HL-60 (cell line): ENCODE measurements at regions not wholly inside any gene's neighbourhood (a gene's known extent, or its start where the extent isn't known, plus 50 kb on each side); places are given as distances from the start of the nearest gene placed in this dataset.

ENCODE experiments used
- DNase-seq, 2 experiments: peaks; one replicate each; pipeline ENCODE4 v3.0.0-alpha.2; 2010 to 2020; ENCODE audit warnings: low read depth in 1 of 2, low spot score in 1 of 2
- H3K27ac ChIP-seq: fragments of 250-450 bp; sonication (Bioruptor Pico); replicated peaks from 2 replicates; pipeline ENCODE4 v1.5.1; 2020; ENCODE audit warnings: mild to moderate bottlenecking, moderate library complexity
- H3K27me3 ChIP-seq: fragments of 250-450 bp; sonication (Bioruptor Pico); 2 replicates; pipeline ENCODE4 v1.5.1; 2021; ENCODE audit warnings: mild to moderate bottlenecking, moderate library complexity; ENCODE audit not compliant: insufficient read depth, poor library complexity, severe bottlenecking
- H3K4me3 ChIP-seq: replicated peaks from 2 replicates; pipeline ENCODE4 v1.5.1; 2011; ENCODE audit warnings: mild to moderate bottlenecking, control low read depth, low read length; ENCODE audit not compliant: insufficient read depth
- CTCF ChIP-seq: IDR thresholded peaks from one replicate; pipeline ENCODE4 v1.5.1; 2011; ENCODE audit warnings: low read length, control low read depth, inconsistent platforms; ENCODE audit not compliant: insufficient read depth
- GABPA ChIP-seq: IDR thresholded peaks from 2 replicates; pipeline ENCODE4 v1.6.1; 2012; ENCODE audit warnings: low read depth
- POLR2AphosphoS5 ChIP-seq: IDR thresholded peaks from 2 replicates; pipeline ENCODE4 v1.6.1; 2012; ENCODE audit warnings: low read depth
- SPI1 ChIP-seq: IDR thresholded peaks from 2 replicates; pipeline ENCODE4 v1.6.1; 2012; ENCODE audit warnings: low read depth, mild to moderate bottlenecking, borderline replicate concordance
- TF ChIP-seq, protein P1 (sequence below): IDR thresholded peaks from 2 replicates; pipeline ENCODE4 v1.6.1; 2012; ENCODE audit warnings: low read depth; ENCODE audit not compliant: insufficient replicate concordance

- no peak for TF ChIP-seq GABPA
- no peaks in the 10 kb centered on the region for H3K27me3 ChIP-seq
Observed at GRCh38 chr7:118052336-118052735, 131.6 kb upstream of the LSM8 start.

DNA sequence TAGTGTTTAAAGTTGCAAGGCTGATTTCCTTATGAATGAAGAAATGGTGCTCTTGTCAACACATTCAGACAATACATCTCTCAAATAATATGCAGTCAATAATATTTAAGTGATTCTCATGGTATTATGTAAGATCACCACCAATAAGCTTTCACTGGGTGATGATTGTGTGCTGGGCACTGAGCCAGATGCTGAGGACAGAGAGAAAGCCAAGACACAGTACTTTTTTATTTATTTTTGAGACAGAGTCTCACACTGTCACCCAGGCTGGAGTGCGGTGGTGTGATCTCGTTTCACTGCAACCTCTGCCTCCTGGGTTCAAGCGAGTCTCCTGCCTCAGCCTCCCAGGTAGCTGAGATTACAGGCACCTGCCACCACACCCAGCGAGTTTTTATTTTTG lies 130.6 kb upstream of the LSM8 start:
- TF ChIP-seq, protein P1, sequence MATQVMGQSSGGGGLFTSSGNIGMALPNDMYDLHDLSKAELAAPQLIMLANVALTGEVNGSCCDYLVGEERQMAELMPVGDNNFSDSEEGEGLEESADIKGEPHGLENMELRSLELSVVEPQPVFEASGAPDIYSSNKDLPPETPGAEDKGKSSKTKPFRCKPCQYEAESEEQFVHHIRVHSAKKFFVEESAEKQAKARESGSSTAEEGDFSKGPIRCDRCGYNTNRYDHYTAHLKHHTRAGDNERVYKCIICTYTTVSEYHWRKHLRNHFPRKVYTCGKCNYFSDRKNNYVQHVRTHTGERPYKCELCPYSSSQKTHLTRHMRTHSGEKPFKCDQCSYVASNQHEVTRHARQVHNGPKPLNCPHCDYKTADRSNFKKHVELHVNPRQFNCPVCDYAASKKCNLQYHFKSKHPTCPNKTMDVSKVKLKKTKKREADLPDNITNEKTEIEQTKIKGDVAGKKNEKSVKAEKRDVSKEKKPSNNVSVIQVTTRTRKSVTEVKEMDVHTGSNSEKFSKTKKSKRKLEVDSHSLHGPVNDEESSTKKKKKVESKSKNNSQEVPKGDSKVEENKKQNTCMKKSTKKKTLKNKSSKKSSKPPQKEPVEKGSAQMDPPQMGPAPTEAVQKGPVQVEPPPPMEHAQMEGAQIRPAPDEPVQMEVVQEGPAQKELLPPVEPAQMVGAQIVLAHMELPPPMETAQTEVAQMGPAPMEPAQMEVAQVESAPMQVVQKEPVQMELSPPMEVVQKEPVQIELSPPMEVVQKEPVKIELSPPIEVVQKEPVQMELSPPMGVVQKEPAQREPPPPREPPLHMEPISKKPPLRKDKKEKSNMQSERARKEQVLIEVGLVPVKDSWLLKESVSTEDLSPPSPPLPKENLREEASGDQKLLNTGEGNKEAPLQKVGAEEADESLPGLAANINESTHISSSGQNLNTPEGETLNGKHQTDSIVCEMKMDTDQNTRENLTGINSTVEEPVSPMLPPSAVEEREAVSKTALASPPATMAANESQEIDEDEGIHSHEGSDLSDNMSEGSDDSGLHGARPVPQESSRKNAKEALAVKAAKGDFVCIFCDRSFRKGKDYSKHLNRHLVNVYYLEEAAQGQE: no peak
- no peak for TF ChIP-seq SPI1
- TF ChIP-seq POLR2AphosphoS5: no peak
- no peak for TF ChIP-seq CTCF
- no peak for TF ChIP-seq GABPA
- no peak overlapping the region for H3K27ac ChIP-seq
- no peaks in the 10 kb centered on the region for H3K27me3 ChIP-seq
- no peak for DNase-seq
- H3K4me3 ChIP-seq: no peak overlapping the region

More at GRCh38 chr7:118052336-118052735, 131.6 kb upstream of the LSM8 start:
- Histone ChIP-seq H3K4me3 (no peak overlapping the region), H3K27ac (no peak overlapping the region)
- no peak for DNase-seq

DNA sequence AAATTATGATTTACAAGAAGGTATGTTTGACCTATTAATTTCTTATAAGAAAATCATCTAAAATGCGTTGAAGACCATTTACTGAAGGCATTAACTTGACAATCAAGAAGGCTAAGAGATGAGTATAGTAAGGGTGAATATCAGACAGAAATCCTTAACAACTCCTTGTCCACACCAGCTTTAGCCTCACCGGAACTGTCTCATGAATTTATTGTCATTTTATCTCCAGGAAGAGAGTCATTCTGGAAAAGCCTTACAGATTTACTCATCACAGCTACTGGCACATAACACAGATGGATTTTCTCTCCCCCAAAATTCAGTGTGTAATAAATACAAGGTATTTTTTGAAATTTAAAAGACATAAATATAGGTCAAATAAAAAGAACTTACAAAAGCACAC lies 129.4 kb upstream of the LSM8 start:
- TF ChIP-seq SPI1 (no peak), GABPA (no peak), POLR2AphosphoS5 (no peak), CTCF (no peak)
- TF ChIP-seq, protein P1: no peak
- Histone ChIP-seq H3K27ac (no peak overlapping the region), H3K4me3 (no peak overlapping the region), H3K27me3 (no peaks in the 10 kb centered on the region)
- no peak for DNase-seq

DNA sequence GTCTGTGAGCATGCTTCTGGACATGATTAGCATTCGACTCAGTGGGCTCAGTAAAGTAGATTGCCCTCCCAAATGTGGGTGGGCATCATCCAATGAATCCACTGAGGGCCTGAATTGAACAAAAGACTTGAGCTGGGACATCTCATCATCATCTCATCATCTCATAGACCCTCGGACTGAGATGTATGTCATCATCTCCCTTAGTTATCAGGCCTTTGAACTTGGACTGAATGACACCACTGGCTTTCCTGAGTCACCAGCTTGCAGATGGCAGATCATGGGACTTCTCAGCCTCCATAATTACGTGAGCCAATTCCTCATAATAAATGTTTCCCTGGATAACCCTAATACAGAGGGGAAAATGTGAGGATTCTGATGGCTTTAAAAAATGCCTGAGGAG lies 128.3 kb upstream of the LSM8 start:
- TF ChIP-seq CTCF: no peak
- TF ChIP-seq SPI1: no peak
- TF ChIP-seq, protein P1: no peak
- no peak for TF ChIP-seq GABPA
- no peak for TF ChIP-seq POLR2AphosphoS5
- H3K27ac ChIP-seq: no peak overlapping the region
- H3K4me3 ChIP-seq: no peak overlapping the region
- no peak for DNase-seq
- H3K27me3 ChIP-seq: no peaks in the 10 kb centered on the region
